ENCODE measurements at regions not wholly inside any gene's neighbourhood (a gene's known extent, or its start where the extent isn't known, plus 50 kb on each side); places are given as distances from the start of the nearest gene placed in this dataset.

DNA sequence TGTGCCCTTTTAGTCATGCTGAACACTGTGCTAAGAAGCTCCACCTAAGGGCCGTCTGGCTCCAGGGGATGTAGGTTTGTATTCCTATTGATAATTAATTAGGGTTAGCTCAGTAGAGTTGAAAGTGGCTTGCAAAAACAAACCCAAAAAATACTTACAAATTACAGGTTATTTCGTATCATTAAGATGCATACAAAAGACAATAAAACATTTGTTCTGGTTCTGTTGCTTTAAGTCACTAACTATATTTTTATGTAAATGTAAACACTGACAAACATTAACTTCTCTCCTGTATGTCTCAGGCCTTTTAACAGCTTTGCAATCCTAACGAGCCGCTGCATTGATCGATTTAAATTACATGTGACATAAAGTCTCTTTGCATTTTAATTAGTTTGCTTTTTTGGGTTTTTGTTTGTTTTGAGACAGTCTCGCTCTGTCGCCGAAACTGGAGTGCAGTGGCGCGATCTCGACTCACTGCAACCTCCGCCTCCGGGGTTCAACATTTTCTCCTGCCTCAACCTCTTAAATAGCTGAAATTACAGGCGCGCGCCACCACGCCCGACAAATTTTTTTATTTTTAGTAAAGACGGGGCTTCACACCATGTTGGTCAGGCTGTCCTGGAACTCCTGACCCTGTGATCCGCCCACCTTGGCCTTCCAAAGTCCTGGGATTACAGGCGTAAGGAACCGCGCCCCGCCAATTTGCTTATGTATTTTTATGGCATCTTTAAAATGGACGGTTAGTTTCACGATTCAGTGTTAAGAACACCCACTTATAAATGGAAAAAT is 110.9 kb downstream of the HFE start:
- Mint-ChIP-seq H3K4me1 (peaks cover 34% of the 10 kb centered on the region), H3K36me3 (ENCODE audit: low read depth) (peaks cover 30% of the 10 kb centered on the region), H3K4me3 (peak overlapping the region; percentile 99), H3K27me3 (ENCODE audit: insufficient read depth, low read depth, poor library complexity) (peaks cover 43% of the 10 kb centered on the region), H3K9me3 (peaks cover 17% of the 10 kb centered on the region; the same call in 1 of the 3 replicates), H3K27ac (peak overlapping the region; percentile 100)
- peaks cover 6% of the 10 kb centered on the region; the same call in 1 of the 2 replicates for H3F3A ChIP-seq (replicated peaks; ENCODE audit: low read depth)
- no peaks in the 10 kb centered on the region for H4K20me1 ChIP-seq (replicated peaks; ENCODE audit: insufficient read depth)
- H3K27ac ChIP-seq (ENCODE audit: low read depth), result peak overlapping the region; percentile 99
- no peaks in the 10 kb centered on the region for H3K36me3 ChIP-seq (ENCODE audit: insufficient read depth)
- peak; percentile 4; the same call in 2 of the 3 replicates for ATAC-seq
- H3K79me2 ChIP-seq (replicated peaks; ENCODE audit: insufficient read depth), result peaks cover 29% of the 10 kb centered on the region
- TF ChIP-seq EZH2 (IDR thresholded peaks at IDR 0.05; ENCODE audit: low read depth, unreplicated experiment) (no peak), ZNF114 (CRISPR knock-in tag; IDR thresholded peaks at IDR 0.05) (no peak), ETS1 (IDR thresholded peaks at IDR 0.05) (no peak), EZH2phosphoT487 (IDR thresholded peaks at IDR 0.05; ENCODE audit: unreplicated experiment) (no peak), NANOG (IDR thresholded peaks at IDR 0.05; ENCODE audit: borderline replicate concordance) (no peak), CREB1 (CRISPR knock-in tag; IDR thresholded peaks at IDR 0.05; ENCODE audit: low read depth) (no peak), POLR2AphosphoS5 (IDR thresholded peaks at IDR 0.05; ENCODE audit: low read depth) (no peak; the same call in 1 of the 2 replicates)
- TF ChIP-seq, protein P1, sequence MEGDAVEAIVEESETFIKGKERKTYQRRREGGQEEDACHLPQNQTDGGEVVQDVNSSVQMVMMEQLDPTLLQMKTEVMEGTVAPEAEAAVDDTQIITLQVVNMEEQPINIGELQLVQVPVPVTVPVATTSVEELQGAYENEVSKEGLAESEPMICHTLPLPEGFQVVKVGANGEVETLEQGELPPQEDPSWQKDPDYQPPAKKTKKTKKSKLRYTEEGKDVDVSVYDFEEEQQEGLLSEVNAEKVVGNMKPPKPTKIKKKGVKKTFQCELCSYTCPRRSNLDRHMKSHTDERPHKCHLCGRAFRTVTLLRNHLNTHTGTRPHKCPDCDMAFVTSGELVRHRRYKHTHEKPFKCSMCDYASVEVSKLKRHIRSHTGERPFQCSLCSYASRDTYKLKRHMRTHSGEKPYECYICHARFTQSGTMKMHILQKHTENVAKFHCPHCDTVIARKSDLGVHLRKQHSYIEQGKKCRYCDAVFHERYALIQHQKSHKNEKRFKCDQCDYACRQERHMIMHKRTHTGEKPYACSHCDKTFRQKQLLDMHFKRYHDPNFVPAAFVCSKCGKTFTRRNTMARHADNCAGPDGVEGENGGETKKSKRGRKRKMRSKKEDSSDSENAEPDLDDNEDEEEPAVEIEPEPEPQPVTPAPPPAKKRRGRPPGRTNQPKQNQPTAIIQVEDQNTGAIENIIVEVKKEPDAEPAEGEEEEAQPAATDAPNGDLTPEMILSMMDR (conservative IDR thresholded peaks at IDR 0.05; ENCODE audit: low read depth in 2 of 2), result no peak
- TF ChIP-seq, protein P2, sequence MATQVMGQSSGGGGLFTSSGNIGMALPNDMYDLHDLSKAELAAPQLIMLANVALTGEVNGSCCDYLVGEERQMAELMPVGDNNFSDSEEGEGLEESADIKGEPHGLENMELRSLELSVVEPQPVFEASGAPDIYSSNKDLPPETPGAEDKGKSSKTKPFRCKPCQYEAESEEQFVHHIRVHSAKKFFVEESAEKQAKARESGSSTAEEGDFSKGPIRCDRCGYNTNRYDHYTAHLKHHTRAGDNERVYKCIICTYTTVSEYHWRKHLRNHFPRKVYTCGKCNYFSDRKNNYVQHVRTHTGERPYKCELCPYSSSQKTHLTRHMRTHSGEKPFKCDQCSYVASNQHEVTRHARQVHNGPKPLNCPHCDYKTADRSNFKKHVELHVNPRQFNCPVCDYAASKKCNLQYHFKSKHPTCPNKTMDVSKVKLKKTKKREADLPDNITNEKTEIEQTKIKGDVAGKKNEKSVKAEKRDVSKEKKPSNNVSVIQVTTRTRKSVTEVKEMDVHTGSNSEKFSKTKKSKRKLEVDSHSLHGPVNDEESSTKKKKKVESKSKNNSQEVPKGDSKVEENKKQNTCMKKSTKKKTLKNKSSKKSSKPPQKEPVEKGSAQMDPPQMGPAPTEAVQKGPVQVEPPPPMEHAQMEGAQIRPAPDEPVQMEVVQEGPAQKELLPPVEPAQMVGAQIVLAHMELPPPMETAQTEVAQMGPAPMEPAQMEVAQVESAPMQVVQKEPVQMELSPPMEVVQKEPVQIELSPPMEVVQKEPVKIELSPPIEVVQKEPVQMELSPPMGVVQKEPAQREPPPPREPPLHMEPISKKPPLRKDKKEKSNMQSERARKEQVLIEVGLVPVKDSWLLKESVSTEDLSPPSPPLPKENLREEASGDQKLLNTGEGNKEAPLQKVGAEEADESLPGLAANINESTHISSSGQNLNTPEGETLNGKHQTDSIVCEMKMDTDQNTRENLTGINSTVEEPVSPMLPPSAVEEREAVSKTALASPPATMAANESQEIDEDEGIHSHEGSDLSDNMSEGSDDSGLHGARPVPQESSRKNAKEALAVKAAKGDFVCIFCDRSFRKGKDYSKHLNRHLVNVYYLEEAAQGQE (IDR thresholded peaks at IDR 0.05; ENCODE audit: unreplicated experiment), result no peak
- peaks cover 4% of the 10 kb centered on the region; the same call in 1 of the 2 replicates for H3K4me1 ChIP-seq (ENCODE audit: insufficient read depth)
- H2AFZ ChIP-seq, result no peak overlapping the region
- H3K4me3 ChIP-seq, result peak overlapping the region; percentile 80
- H3K27me3 ChIP-seq (ENCODE audit: insufficient read depth), result no peaks in the 10 kb centered on the region
- peak overlapping the region; percentile 80 for H3K4me2 ChIP-seq
- no peaks in the 10 kb centered on the region for H3K9me2 ChIP-seq (ENCODE audit: insufficient read depth)
- DNase-seq (ENCODE audit: low spot score), result peak; percentile 51
